ENCODE measurements at regions not wholly inside any gene's neighbourhood (a gene's known extent, or its start where the extent isn't known, plus 50 kb on each side); places are given as distances from the start of the nearest gene placed in this dataset.
"Not testable (repeated sequence)": the region's sequence is repeated elsewhere in the genome, so short reads cannot be mapped to it uniquely, and the experiment has no call there.

DNA sequence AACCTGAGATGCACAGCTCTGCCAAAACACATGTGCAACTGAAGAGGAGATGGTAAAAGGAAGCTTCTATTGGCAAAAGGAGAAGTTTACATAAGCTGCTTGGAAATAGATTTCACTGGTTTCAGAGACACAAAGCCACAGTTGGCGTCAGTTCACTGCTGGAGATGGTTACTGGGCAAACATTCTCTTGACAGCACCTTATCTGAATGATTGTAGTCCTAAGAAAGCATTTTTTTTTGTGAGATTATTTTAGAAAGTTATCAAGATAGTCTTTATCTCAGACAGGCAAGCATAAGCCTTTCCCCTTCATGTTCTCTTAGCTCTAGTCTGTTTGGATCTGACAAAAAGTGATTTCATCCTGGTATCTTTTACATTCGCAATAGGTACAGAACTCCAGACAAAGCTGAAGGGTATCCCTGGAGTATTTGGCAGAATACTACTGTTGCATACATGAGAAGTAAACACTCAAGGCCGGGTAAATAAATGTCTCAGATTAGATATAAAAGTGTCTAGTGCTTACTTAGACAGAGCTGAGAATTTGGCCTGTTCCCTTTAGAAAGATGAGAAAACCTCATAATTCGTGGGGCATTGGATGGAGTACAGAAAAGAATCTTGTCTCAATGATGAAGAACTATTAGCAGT is 1668.0 kb upstream of the NUDT12 start:
- DNase-seq: no peak

DNA sequence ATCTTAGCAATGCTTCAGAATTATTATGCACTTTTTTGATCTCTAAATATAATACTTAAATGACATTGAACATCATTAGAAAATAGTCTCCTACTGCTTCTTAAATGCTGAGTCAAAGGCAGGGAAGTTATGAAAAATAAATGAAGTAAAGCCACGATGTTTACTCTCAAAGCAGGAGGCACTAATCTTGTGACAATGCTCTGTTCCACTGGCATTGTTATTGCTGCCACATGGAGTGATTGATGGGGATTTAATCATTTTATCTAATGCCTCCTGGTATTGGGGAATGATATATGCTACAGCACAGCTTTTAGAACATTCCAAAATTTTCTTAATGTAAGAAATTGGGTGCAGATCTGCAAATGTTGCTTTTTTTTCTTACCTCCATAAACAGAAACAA is 1655.4 kb upstream of the NUDT12 start:
- DNase-seq: no peak

DNA sequence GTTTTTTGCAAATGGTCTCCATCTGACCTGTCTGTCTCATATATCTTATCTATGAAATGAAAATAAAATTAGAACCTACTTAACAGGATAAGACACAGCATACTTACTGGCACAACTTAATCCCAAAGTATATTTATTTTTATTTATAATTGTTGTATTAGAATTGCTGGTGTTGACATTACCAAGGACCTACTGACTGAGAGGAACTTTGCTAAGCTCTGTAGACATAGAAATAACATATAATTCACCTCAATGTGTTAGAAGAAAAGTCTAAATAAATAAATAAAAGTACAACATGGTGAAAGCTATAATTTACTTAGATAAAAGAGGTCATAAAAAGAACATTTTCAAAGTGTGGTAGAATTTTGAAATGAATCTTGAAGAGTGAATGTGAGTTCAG is 1650.5 kb upstream of the NUDT12 start:
- DNase-seq: no peak

DNA sequence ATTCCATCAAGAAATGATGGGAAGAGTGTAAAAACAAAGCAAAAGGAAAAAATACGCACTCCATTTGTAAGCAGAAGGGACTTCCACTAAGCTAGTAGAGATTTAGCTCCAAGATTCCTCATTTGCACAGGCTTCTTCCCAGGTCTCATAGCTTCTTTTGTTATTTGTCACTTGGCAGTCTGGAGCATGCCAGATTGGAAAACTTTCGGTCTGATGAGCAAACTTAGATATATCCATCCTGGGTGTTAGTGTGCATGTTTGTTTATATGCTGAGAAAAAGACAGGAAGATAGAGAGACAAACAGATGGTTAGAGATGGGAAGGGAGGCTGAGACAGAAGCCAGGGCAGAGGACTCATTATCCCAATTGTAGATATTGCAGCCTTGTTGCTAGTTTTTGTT is 1644.5 kb upstream of the NUDT12 start:
- DNase-seq: no peak

DNA sequence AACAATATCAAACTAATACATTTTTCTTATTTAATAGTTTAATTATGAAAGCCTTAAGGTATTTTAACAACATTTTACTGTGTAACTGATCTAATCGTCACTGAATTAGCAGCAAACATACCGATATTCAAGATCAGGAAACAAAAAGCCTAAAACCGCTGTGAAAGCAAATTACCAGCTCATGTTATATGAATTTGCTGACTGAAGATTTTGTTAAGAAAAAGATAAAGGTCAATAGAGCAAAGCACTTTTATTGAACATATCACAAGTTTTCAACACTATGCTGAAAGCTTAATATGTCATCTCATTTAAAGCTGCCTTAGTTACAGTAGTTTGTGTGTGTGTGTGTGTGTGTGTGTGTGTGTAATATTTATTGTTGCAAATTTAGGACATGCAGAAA is 1634.9 kb upstream of the NUDT12 start:
- DNase-seq: no peak

DNA sequence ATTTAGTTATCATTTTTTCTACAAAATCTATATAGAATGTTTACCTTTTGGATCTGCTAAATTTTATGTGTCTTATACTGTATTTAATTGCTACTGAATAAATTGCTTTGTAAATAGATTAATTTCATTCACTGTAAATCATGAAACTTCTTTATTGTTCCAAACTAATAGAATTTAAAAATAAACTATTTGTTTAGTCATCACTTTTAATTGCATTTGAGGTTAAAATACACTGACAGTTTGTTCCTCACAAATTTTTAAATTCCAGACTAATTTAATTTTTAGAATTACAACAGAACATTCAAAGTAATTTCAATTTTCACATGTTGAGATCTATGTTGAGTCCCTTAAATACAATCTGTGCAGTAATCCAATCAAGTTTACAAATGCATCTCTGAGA is 1633.2 kb upstream of the NUDT12 start:
- no peak for DNase-seq

DNA sequence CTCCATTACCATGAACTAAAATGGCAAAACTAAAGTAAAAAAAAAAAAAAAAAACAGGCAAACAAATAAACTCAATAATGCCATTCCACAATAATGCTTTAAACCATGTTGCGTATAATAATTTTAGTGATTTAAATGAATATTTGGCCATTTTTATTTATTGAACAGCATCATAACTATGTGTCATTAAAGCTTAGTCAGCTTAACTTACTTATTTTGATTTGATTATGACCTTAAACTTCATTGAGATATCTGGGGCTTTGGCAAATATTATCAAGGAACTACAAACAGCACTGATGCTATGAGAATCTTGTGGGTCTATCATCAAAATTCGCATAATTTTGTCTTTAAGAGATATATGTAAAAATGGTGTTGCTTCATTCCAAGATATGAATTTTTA is 1610.3 kb upstream of the NUDT12 start:
- DNase-seq: no peak

DNA sequence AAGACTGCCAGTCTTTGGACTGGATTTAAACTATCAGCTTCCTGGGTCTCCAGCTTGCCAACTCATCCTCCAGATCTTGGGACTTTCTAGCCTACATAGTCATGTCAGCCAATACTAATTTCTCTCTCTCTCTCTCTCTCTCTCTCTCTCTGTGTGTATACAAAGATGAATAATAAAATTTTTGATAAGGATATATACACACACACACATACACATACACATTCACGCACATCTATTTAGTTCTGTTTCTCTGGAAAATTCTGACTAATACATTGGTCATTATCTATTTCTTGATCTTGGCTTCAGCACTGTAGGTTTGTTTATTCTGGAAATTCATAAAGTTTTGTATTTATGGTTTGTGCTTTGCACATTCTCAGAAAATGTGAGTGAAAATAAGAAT is 1606.2 kb upstream of the NUDT12 start:
- no peak for DNase-seq

DNA sequence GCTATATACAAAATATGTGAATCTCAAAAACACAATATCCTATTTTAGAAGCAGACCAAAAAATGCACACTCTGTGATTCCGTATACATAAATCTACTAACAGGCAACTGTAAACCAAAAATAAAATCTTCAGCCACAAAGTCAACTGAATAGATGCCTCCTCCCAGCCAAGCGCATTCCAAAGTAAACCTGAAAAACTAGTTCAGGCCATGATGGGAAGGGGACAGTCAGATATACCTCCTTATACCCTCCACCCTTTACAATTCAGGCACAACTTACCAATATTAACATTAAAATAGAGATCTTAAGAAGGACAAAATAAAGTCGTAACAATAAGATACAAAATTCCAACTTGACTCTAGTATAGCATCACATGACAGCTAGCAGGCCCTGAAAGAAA is 1604.5 kb upstream of the NUDT12 start:
- DNase-seq: no peak

DNA sequence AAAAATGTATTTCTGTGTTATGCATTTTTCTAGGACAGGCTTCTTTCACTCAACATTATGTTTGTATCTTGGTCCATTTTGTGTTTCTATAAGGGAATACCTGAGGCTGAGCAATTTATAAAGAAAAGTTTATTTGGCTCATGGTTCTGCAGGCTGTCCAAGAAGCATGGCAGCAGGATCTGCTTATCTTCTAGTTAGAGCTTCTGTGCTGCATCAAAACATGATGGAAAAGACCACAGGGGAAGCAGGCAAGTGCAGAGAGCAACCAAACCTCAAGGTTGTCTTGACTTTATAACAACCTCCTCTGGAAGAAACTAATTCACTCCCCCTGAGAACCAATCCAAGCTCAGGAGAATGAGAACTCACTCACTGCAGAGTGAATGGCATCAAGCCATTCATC is 1601.0 kb upstream of the NUDT12 start:
- no peak for DNase-seq

DNA sequence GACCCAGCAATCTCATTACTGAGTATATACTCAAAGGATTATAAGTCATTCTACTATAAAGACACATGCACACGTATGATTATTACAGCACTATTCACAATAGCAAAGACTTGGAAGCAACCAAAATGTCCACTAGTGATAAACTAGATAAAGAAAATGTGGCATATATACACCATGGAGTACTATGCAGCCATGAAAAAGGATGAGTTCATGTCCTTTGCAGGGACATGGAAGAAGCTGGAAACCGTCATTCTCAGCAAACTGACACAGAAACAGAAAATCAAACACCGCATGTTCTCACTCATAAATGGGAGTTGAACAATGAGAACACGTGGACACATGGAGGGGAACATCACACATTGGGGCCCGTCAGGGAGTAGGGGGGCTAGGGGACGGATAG is 1600.0 kb upstream of the NUDT12 start:
- DNase-seq: not testable (repeated sequence)

DNA sequence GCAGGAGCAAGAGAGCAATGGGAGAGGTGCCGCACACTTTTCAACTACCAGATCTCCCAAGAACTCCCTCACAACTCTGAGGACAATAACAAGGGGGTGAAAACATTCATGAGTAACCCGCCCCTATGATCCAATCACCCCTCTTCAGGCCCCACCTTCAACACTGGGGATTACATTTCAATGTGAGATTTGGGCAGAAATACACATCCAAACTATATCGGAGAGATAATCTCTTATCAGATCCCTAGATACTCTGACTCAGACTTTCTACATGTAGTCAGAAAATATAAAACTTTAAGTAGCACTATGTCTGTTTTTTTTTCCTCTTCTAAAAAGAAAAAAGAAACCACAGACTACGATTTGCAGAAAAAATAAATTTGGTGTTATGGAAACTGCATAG is 1595.9 kb upstream of the NUDT12 start:
- no peak for DNase-seq

DNA sequence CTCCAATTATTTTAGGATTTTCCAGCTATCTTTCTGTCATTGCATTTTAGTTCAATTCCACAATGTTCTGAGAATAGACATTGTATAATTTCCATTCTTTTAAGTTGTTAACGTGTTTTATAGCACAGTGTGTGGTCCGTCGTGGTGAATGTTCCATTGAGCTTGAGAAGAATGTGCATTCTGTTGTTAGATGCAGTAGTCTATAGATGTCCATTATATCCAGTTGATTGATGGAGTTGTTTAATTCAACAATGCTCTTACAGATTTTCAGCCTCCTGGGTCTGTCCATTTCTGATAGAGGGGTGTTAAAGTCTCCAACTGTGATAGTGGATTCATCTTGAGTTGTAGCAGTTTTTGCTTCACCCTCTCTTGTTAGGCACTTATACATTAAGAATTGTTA is 1587.7 kb upstream of the NUDT12 start:
- DNase-seq: no peak

DNA sequence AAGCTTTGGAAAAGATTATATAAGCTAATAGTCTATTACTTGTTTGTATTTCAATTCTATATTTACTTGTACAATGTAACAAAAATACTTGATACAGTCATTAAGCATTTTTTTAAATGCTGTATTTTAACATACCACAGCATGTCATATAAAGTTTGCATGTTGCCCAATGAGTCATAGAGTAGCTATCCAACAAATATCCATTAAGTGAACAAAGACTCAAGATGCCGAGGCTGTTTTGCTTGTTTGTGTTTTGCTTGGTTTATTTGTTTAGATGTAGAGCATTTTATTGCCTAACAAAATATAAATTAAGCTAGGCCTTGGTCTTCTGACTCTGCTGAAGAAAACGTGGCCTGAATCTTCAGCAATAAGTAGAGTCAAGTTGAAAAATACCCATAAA is 1584.3 kb upstream of the NUDT12 start:
- DNase-seq: no peak

DNA sequence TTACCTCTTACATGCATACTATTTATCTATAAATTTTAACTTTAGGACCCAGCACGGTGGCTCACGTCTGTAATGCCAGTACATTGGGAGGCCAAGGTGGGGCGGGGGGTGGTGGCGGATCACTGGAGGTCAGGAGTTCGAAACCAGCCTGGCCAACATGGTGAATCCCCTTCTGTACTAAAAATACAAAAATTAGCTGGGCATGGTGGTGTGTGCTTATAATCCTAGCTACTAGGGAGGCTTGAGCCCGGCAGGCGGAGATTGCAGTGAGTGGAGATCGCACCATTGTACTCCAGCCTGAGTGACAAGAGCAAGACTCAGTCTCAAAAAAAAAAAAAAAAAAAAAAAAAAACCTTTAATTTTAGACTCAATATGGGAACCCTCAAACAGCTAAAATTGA is 1582.6 kb upstream of the NUDT12 start:
- no peak for DNase-seq

DNA sequence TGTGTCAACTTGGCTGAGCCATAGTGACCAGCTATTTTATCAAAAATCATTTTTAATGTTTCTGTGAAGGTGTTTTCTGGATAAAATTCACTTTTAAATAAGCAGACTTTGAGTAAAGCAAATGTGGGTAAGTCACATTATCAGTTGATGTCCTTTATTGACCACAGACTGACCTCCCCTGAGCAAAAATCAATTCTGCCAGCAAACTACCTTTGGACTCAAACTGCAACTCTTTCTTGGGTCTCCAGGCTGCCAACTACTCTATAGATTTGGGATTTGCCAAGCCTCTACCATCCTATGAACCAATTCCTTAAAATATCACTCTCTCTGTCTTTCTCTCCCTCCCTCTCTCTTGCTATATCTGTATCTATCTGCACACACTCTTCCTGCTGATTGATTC is 1571.7 kb upstream of the NUDT12 start:
- no peak for DNase-seq

DNA sequence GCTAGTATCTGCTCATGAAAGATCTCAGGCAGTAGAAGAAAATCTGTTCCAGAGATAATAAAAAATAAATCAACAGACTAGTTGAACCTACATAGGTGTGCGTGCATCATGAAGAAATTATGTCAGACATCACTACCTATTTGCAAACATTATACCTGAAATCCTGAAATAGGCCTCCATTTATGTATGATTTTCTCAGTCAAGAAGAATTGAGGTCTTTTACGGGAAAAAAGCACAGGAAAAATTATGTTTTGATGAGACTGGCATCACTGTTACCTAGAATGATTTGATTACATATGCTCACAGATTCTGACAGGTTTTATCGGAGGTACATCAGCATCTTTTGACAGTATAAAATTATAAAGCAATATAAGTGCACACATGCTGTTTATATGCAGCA is 1570.5 kb upstream of the NUDT12 start:
- no peak for DNase-seq

DNA sequence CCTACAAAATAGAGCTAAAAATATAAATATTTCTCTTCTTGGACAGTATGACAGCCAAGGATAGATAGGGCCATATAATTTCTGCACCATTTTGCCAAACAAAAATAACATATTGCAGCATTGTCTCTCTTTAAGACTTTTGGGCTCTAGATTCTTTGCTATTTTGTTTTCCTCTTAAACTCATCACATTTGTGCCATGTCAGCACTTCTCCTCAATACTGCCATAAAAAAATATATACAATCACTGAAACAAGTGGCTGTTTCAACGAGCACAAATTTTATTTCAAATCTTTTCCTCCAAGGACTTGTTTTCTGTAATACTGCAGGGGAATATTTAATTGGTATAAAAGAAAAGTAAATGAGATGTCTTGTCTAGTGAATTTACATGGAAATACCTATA is 1570.0 kb upstream of the NUDT12 start:
- DNase-seq: no peak

DNA sequence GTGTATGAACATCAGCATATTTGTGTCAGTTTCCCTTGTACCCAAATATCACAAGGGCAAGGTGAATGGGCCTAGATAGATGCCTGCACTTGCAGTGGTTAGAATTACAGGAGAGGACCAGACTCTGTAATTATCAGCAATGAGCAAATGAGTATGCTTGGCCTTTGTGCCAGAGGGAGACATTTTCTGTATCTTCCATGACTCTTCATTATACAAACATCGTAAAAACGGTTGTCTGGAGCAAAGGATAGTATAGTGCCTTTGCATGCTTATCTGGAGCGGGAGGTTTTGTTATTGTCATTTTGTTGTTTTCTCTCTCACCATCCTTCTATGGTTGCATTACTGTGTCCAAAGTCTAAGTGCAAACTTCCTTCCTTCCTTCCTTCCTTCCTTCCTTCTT is 1568.5 kb upstream of the NUDT12 start:
- no peak for DNase-seq

DNA sequence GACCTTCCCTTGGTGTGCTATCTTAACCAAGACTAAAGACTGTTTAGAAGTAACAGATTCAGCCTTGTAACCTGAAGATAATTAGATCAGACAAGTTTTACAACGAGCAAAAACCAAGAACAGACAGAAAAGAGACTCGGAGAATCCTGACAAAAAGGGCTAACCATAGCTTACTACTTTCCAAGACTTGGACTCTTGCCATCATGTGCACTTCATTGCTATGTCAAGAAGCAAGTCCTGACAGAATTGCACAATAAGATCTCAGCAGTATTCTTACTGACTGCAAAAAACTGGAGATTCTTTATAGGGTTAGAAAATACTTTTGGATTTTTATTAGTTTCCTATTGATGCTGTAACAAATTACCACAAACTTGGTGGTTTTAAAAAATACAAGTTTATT is 1539.0 kb upstream of the NUDT12 start:
- DNase-seq: no peak

DNA sequence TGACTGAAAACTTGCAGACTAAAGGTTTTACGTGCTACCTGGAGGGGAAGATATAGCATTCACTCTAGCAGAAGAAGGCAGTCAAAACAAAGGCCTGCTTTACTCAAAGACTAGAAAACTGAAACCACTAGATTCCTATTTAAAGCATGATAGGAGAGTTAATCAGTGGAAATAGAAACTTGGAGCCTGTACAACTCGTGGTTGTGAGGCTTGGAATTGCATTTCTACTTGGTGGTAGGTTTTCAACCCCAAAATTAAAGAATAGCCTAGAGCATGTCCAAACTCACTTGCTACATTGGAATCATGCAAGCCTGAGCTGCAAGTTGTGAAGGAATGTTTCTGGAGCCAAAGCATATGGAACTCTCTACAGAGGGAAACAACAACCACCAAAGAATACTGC is 1526.4 kb upstream of the NUDT12 start:
- DNase-seq: no peak

DNA sequence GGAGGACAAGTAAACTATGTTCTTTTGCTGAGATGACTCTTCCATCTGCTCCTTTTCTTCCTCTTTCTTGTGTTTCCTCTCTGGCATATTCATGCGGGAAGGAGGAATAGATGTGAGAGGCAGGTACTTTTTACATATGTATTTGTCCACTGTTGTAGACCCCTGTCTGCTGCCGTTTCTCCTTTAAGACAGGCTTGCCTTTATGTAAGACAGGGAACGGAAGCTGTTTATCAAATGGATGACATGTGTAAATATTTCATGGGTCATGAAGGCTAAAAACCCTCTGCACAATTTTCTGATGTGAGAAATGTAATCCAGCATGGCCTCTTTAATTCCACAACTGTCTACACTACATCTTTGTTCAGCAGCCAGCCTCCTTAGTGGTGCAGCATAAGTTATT is 1525.5 kb upstream of the NUDT12 start:
- DNase-seq: no peak

DNA sequence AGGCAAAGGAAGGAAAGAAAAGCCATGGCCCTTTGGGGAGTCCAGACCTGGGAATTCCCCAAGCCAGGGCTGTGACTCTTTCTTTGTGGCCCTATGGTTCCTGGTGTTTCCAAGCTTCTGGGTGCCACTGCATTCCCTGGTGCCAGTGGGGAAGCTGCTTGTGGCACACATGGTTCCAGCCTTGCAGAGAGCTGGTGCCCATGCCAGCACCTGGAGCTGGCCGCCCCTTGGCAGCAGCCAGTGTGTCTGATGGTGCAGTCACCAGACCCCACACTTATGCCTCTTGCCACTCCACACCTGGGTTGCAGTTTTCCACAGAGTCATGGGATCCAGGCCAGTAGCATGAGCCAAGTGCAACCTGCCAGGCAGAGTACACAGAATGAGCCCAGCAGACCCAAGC is 1495.3 kb upstream of the NUDT12 start:
- DNase-seq: no peak

DNA sequence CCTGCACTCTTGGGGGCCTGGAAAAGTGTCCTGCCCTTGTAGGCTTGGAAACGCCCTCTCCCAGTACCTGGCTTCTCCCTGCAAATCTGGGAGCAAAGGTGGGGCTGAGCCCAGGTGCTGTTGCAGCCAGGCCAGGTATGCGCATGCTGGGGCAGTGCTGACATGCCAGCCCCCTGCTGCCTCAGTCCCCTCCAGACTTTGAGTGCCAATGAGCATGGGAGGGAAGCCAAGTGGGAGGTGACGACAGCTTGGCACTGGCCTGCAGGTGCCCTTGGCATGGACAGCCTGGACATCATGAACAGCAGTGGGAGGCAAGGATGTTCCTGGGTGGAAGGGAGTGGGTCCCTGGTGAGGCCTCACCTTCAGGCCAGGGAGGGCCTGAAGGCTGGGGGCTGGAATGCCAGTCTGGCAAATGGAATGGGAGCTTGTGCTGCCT is 1494.4 kb upstream of the NUDT12 start:
- DNase-seq: no peak

DNA sequence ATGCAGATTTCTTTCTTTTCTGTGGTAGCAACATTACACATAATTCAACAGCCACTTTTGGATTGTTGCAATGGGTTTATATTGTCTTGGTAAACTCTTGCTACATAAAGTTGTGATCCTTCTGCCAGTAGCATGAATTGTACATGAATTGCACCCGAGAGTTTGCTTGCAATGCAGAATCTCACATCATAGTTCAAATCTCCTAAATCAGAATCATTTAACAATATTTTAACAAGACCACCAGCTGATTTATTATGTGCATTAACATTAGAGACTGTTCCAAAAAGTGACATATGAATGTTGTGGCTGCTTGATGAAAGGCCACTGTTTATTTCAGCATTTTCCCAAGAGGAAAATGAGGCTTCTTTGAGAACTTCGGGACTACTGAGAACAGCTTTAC is 1491.8 kb upstream of the NUDT12 start:
- no peak for DNase-seq

DNA sequence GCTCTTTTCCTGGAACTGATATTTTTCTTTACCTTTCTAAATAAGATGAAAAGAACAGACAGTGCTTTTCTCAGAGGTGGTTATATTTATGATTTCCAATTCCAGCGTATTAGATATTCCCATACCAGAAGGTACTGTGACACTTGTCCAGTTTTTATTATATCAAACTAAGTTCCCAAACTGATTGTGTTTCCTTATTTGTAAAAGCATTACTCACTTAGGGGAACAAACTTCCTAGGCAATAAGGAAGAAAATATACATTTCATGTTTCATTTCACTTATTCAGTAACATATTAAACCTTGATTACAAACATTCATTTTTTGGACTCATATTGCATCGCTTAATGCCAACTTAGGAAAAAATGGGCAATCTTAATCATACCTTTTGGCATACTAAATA is 1480.0 kb upstream of the NUDT12 start:
- no peak for DNase-seq
